Neuronal stem cell (in vitro differentiated cells): ENCODE measurements at regions not wholly inside any gene's neighbourhood (a gene's known extent, or its start where the extent isn't known, plus 50 kb on each side); places are given as distances from the start of the nearest gene placed in this dataset.
"Not testable (repeated sequence)": the region's sequence is repeated elsewhere in the genome, so short reads cannot be mapped to it uniquely, and the experiment has no call there.

Source experiments
- DNase-seq: peaks from one replicate; pipeline ENCODE4 v3.0.0-alpha.2; 2013; ENCODE audit warnings: low spot score
- H2AFZ ChIP-seq: one replicate; pipeline ENCODE4 v1.6.1; 2013; ENCODE audit warnings: mild to moderate bottlenecking, low read length, inconsistent platforms
- H2AK5ac ChIP-seq: 2 replicates; pipeline ENCODE4 v1.6.1; 2013; ENCODE audit warnings: low read depth, mild to moderate bottlenecking, inconsistent platforms, low read length, moderate library complexity, mixed read lengths
- H2BK120ac ChIP-seq: 2 replicates; pipeline ENCODE4 v1.6.1; 2013; ENCODE audit warnings: low read depth, mild to moderate bottlenecking, inconsistent platforms, low read length, moderate library complexity, mixed read lengths
- H2BK12ac ChIP-seq: one replicate; pipeline ENCODE4 v1.6.1; 2013; ENCODE audit warnings: low read length, inconsistent platforms
- H2BK15ac ChIP-seq: 2 replicates; pipeline ENCODE4 v1.6.1; 2013; ENCODE audit warnings: mild to moderate bottlenecking, low read length, inconsistent platforms, mixed read lengths
- H2BK5ac ChIP-seq: one replicate; pipeline ENCODE4 v1.6.1; 2013; ENCODE audit warnings: inconsistent platforms, mild to moderate bottlenecking, low read length, moderate library complexity
- H3K14ac ChIP-seq: one replicate; pipeline ENCODE4 v1.6.1; 2013; ENCODE audit warnings: low read length, inconsistent platforms
- H3K18ac ChIP-seq: 2 replicates; pipeline ENCODE4 v1.6.1; 2013; ENCODE audit warnings: low read length, inconsistent platforms
- H3K23ac ChIP-seq: 2 replicates; pipeline ENCODE4 v1.6.1; 2013; ENCODE audit warnings: low read depth, mild to moderate bottlenecking, mixed read lengths, low read length, inconsistent platforms; ENCODE audit not compliant: poor library complexity
- H3K27ac ChIP-seq: replicated peaks from 3 replicates; pipeline ENCODE4 v1.5.1; 2013; ENCODE audit warnings: low read length, inconsistent platforms
- H3K27me3 ChIP-seq, 3 experiments: 2 replicates each; pipeline ENCODE4 v1.6.1; 2013; ENCODE audit warnings: low read length in 3 of 3, mild to moderate bottlenecking in 2 of 3, inconsistent platforms in 1 of 3, low read depth in 1 of 3, mixed read lengths in 1 of 3, moderate library complexity in 1 of 3; ENCODE audit not compliant: control insufficient read depth in 3 of 3, insufficient read depth in 3 of 3
- H3K36me3 ChIP-seq, 2 donors: replicated peaks in 1 of 2; 2 replicates each; pipeline ENCODE4 v1.6.1; 2013; ENCODE audit warnings: low read length in 2 of 2; ENCODE audit not compliant: control insufficient read depth in 2 of 2, insufficient read depth in 2 of 2
- H3K4ac ChIP-seq: 2 replicates; pipeline ENCODE4 v1.6.1; 2013; ENCODE audit warnings: inconsistent platforms, mild to moderate bottlenecking, low read length, moderate library complexity
- H3K4me1 ChIP-seq, 2 donors: 1 replicate in 1 of 2; 2 replicates in 1 of 2; pipeline ENCODE4 v1.6.1; 2013; ENCODE audit warnings: low read length in 2 of 2, low read depth in 1 of 2; ENCODE audit not compliant: control insufficient read depth in 2 of 2, insufficient read depth in 1 of 2
- H3K4me2 ChIP-seq: one replicate; pipeline ENCODE4 v1.6.1; 2013; ENCODE audit warnings: mild to moderate bottlenecking, low read length, inconsistent platforms; ENCODE audit not compliant: insufficient read depth, poor library complexity, severe bottlenecking
- H3K4me3 ChIP-seq, 2 donors: 2 replicates each; pipeline ENCODE4 v1.5.1; 2013; ENCODE audit warnings: low read length in 2 of 2, mild to moderate bottlenecking in 2 of 2, inconsistent platforms in 1 of 2, moderate library complexity in 1 of 2
- H3K79me1 ChIP-seq: one replicate; pipeline ENCODE4 v1.6.1; 2013; ENCODE audit warnings: low read depth, mild to moderate bottlenecking, inconsistent platforms, low read length, moderate library complexity
- H3K9ac ChIP-seq: one replicate; pipeline ENCODE4 v1.6.1; 2013; ENCODE audit warnings: mild to moderate bottlenecking, low read depth, low read length, inconsistent platforms; ENCODE audit not compliant: poor library complexity
- H3K9me3 ChIP-seq, 2 donors: replicated peaks in 1 of 2; 2 replicates each; pipeline versions ENCODE3 to v1.6.1; 2013; ENCODE audit warnings: low read length in 2 of 2, mild to moderate bottlenecking in 2 of 2, inconsistent platforms in 1 of 2, low read depth in 1 of 2, mixed read lengths in 1 of 2, moderate library complexity in 1 of 2; ENCODE audit not compliant: control insufficient read depth in 2 of 2, insufficient read depth in 1 of 2
- H4K8ac ChIP-seq: one replicate; pipeline ENCODE4 v1.6.1; 2013; ENCODE audit warnings: low read depth, mild to moderate bottlenecking, inconsistent platforms, low read length, moderate library complexity
- H4K91ac ChIP-seq: one replicate; pipeline ENCODE4 v1.6.1; 2013; ENCODE audit warnings: low read length, low read depth, mild to moderate bottlenecking, inconsistent platforms; ENCODE audit not compliant: poor library complexity
- WGBS, 2 donors: extraction: QIAGEN DNeasy Blood & Tissue Kit; methylation state at CpG; one replicate each; pipeline ENCODE4 v1.1.7; 2013; ENCODE audit warnings: missing lambda C conversion rate in 2 of 2, mixed read lengths in 1 of 2; ENCODE audit not compliant: insufficient read length in 2 of 2, insufficient replicate concordance in 1 of 2; ENCODE audit errors: extremely low coverage in 2 of 2; 5-methylcytosine and 5-hydroxymethylcytosine counted together

DNA sequence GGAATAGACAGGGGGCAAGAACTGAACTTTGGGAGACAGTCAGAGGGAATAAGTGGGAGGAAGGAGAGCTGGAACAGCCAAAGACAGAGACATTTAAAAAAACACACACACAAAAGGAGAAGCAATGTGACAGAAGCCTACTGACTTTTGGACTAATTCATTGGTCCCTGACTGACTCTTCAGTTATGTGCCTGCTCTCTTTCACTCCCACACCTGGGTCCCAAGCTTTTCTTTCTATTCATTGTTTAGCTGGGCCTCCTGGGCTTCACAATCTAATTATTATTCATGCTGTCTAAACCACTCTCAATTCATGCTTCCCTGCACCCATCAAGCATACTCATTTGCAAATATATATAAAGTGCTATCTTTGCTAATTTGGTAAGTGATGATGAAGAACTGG, 139.2 kb upstream of the IRS4 start:
- Histone ChIP-seq H3K4me1 (no peaks in the 10 kb centered on the region), H4K91ac (no peak overlapping the region), H3K23ac (no peak overlapping the region), H2BK120ac (no peak overlapping the region), H3K79me1 (no peaks in the 10 kb centered on the region), H3K14ac (no peak overlapping the region), H3K27me3 (no peaks in the 10 kb centered on the region), H3K4me2 (no peak overlapping the region), H3K9me3 (no peaks in the 10 kb centered on the region), H4K8ac (no peak overlapping the region), H3K4ac (no peak overlapping the region), H3K36me3 (no peaks in the 10 kb centered on the region), H3K18ac (no peak overlapping the region), H2AFZ (no peak overlapping the region), H3K27ac (no peak overlapping the region), H2BK5ac (no peak overlapping the region), H2AK5ac (no peak overlapping the region), H2BK15ac (no peak overlapping the region), H3K4me3 (no peak overlapping the region), H3K9ac (no peak overlapping the region), H2BK12ac (no peak overlapping the region)
- no peak for DNase-seq

- WGBS, 2 donors, result no CpG with 5 or more reads among the region's 1 CpG
These were observed 106.7 kb upstream of the IRS4 start for GRCh38 chrX:108843039-108843438.

DNA sequence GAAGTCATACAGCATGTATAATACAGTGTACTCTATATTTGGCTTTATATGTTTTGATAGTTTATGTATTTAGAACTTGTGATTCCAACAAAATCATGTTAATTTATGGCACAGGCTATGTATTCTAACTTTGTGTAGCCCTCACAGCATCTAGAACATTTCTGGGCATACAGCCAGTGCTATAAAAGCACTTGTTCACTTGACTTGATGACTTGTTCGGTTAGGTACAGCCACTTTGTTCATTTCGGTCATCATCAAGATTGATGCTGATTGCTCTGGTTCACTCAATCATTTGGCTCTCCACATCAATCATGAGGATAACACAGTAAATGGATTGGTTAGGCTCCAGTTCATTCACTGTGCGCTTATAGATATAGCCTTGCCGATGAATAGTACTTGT, 97.6 kb upstream of the IRS4 start:
- WGBS, 2 donors, result no CpG with 5 or more reads among the region's 4 CpGs
- no peak overlapping the region for H2AFZ ChIP-seq

More at GRCh38 chrX:108843039-108843438, 106.7 kb upstream of the IRS4 start:
- H3K4me3 ChIP-seq, H3K23ac ChIP-seq, H3K4me2 ChIP-seq, H4K8ac ChIP-seq, H2BK120ac ChIP-seq, H2BK15ac ChIP-seq, H3K79me1 ChIP-seq, H4K91ac ChIP-seq, H3K36me3 ChIP-seq, H3K4me1 ChIP-seq, H2BK5ac ChIP-seq, H2AK5ac ChIP-seq, H3K27ac ChIP-seq, H3K18ac ChIP-seq, DNase-seq, H2AFZ ChIP-seq, H3K27me3 ChIP-seq, H3K9ac ChIP-seq, H2BK12ac ChIP-seq, H3K14ac ChIP-seq, H3K9me3 ChIP-seq, H3K4ac ChIP-seq: not testable (repeated sequence)

DNA sequence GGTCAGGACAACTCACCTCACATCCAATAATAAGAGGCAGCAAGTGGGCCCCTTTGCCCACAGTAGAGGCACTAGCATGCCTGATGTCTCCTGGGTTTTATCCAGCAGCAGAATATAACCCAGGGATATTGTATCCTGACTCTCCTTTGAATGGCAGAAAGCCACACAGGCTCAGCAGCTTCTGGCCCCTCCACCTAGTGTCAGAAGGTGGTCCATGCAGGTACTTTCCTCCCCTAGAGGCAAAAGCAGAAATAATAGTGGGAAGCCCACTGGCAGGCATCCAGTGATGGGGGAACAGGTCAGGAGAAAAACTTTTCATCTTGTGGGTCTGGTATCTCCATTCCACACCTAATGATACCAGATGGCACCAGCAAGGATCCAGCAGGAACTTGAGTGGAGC, 75.5 kb upstream of the IRS4 start:
- Histone ChIP-seq H4K91ac (no peak overlapping the region), H2BK15ac (no peak overlapping the region), H3K14ac (no peak overlapping the region), H2AK5ac (no peak overlapping the region), H2BK120ac (no peak overlapping the region), H4K8ac (no peak overlapping the region), H3K4me3 (no peak overlapping the region), H3K27me3 (no peaks in the 10 kb centered on the region), H2BK5ac (no peak overlapping the region), H3K9ac (no peak overlapping the region), H3K79me1 (no peaks in the 10 kb centered on the region), H3K27ac (no peak overlapping the region), H3K4me1 (no peaks in the 10 kb centered on the region), H2BK12ac (no peak overlapping the region), H3K18ac (no peak overlapping the region), H3K36me3 (no peaks in the 10 kb centered on the region), H3K4ac (no peak overlapping the region), H2AFZ (no peak overlapping the region), H3K23ac (no peak overlapping the region), H3K9me3 (no peaks in the 10 kb centered on the region), H3K4me2 (no peak overlapping the region)
- no peak for DNase-seq

More for the DNA sequence above, 97.6 kb upstream of the IRS4 start:
- Histone ChIP-seq H2BK5ac (no peak overlapping the region), H2BK12ac (no peak overlapping the region), H3K9ac (no peak overlapping the region), H3K23ac (no peak overlapping the region), H2BK120ac (no peak overlapping the region), H3K18ac (no peak overlapping the region), H4K91ac (no peak overlapping the region), H3K14ac (no peak overlapping the region), H2AK5ac (no peak overlapping the region), H3K4me3 (no peak overlapping the region), H3K4ac (no peak overlapping the region), H3K27ac (no peak overlapping the region), H2BK15ac (no peak overlapping the region), H3K9me3 (no peaks in the 10 kb centered on the region), H3K36me3 (no peaks in the 10 kb centered on the region), H3K79me1 (no peaks in the 10 kb centered on the region), H3K4me2 (no peak overlapping the region), H4K8ac (no peak overlapping the region), H3K4me1 (no peaks in the 10 kb centered on the region), H3K27me3 (no peaks in the 10 kb centered on the region)
- no peak for DNase-seq
